HepG2 (cell line): ENCODE measurements at regions not wholly inside any gene's neighbourhood (a gene's known extent, or its start where the extent isn't known, plus 50 kb on each side); places are given as distances from the start of the nearest gene placed in this dataset.

Experiments
- ATAC-seq: fragments of 200-7000 bp; cut with Tn5 transposase; 3 replicates; pipeline ENCODE4 v1.9.1; 2020; ENCODE audit warnings: mild to moderate bottlenecking, moderate library complexity
- BruUV-seq: library from RNA; stranded (reverse); fragments of 400-500 nt; replicated peaks from 2 replicates; lab custom pipeline; 2021; lab: Mats Ljungman, UMichigan
- CTCF ChIA-PET: fragments of 300-600 bp; formaldehyde crosslinking; extraction: SDS; loops from one replicate; lab custom pipeline; 2021; ENCODE audit warnings: low total read pairs, inconsistent platforms, low intra/inter-chr PET ratio; lab: Yijun Ruan, JAX
- POLR2A ChIA-PET: fragments of 350-600 bp; sonication (Branson Sonifier 250); formaldehyde crosslinking; loops from one replicate; lab custom pipeline; 2020; ENCODE audit warnings: antibody characterized with exemption, inconsistent platforms; lab: Yijun Ruan, JAX
- DNase-seq: peaks from one replicate; pipeline ENCODE4 v3.0.0-alpha.2; 2015; ENCODE audit warnings: low spot score
- FAIRE-seq: peaks from 3 replicates; lab custom pipeline; 2011; peaks lifted over from hg19 to GRCh38; lab: Jason Lieb, UNC
- H2AFZ ChIP-seq: one replicate; pipeline ENCODE4 v1.6.1; 2011; ENCODE audit warnings: low read length, inconsistent platforms
- H3K27ac ChIP-seq: fragments of 300-600 bp; 3 replicates; pipeline ENCODE4 v1.8.0; 2011; ENCODE audit warnings: mixed run types, mild to moderate bottlenecking, mixed read lengths, low read length, inconsistent platforms; ENCODE audit not compliant: insufficient read depth; ENCODE audit errors: extremely low read length
- H3K27me3 ChIP-seq, 2 experiments: fragments of 200-600 bp in 1 of 2; 2 replicates in 1 of 2; 3 replicates in 1 of 2; pipeline versions ENCODE4 v1.6.0 to v1.8.0; 2011; ENCODE audit warnings: low read length in 2 of 2, mild to moderate bottlenecking in 2 of 2, moderate library complexity in 2 of 2, inconsistent platforms in 1 of 2; ENCODE audit not compliant: insufficient read depth in 2 of 2, control insufficient read depth in 1 of 2
- H3K36me3 ChIP-seq, 2 experiments: fragments of 200-600 bp in 1 of 2; replicated peaks in 1 of 2; 2 replicates in 1 of 2; 3 replicates in 1 of 2; pipeline versions ENCODE4 v1.5.1 to v1.8.0; 2011; ENCODE audit warnings: low read length in 2 of 2, inconsistent platforms in 1 of 2; ENCODE audit not compliant: insufficient read depth in 2 of 2, control insufficient read depth in 1 of 2
- H3K4me1 ChIP-seq: 2 replicates; pipeline ENCODE4 v1.5.1; 2012; ENCODE audit warnings: low read length, inconsistent platforms; ENCODE audit not compliant: insufficient read depth
- H3K4me2 ChIP-seq: 2 replicates; pipeline ENCODE4 v1.6.0; 2011; ENCODE audit warnings: low read depth, low read length, inconsistent platforms
- H3K4me3 ChIP-seq, 3 experiments: fragments of 200-600 bp in 1 of 3; sonication (generic), shearing (Covaris generic) in 1 of 3; replicated peaks in 1 of 3; 2 replicates each; pipeline ENCODE4 v1.5.1; 2011 to 2016; ENCODE audit warnings: low read length in 3 of 3, inconsistent platforms in 2 of 3, low read depth in 2 of 3, mild to moderate bottlenecking in 2 of 3, control low read depth in 1 of 3, mixed read lengths in 1 of 3; ENCODE audit not compliant: insufficient read depth in 1 of 3
- H3K79me2 ChIP-seq: one replicate; pipeline ENCODE4 v1.6.1; 2011; ENCODE audit warnings: low read length, inconsistent platforms; ENCODE audit not compliant: insufficient read depth
- H3K9ac ChIP-seq: 2 replicates; pipeline ENCODE4 v1.6.0; 2011; ENCODE audit warnings: mild to moderate bottlenecking, low read depth, low read length, inconsistent platforms; ENCODE audit not compliant: insufficient read depth
- H3K9me3 ChIP-seq: 2 replicates; pipeline ENCODE4 v1.5.1; 2012; ENCODE audit warnings: mild to moderate bottlenecking, low read length
- H4K20me1 ChIP-seq: 2 replicates; pipeline ENCODE4 v1.6.0; 2011; ENCODE audit warnings: inconsistent platforms, mild to moderate bottlenecking, low read length, moderate library complexity; ENCODE audit not compliant: insufficient read depth
- DMTF1 ChIP-seq: sonication (generic); formaldehyde crosslinking; IDR thresholded peaks from 2 replicates; pipeline ENCODE4 v1.4.0; 2020; ENCODE audit warnings: mild to moderate bottlenecking, missing genetic modification reagents
- MXD3 ChIP-seq: IDR thresholded peaks from 2 replicates; pipeline ENCODE4 v1.6.1; 2016; ENCODE audit warnings: mild to moderate bottlenecking, missing biosample characterization, missing genetic modification reagents
- RAD51 ChIP-seq: fragments of 450-650 bp; IDR thresholded peaks from 2 replicates; pipeline ENCODE4 v1.6.1; 2016; ENCODE audit warnings: borderline replicate concordance
- SNAPC2 ChIP-seq: sonication (generic); formaldehyde crosslinking; IDR thresholded peaks from 2 replicates; pipeline ENCODE4 v1.8.1; 2022; ENCODE audit warnings: mild to moderate bottlenecking, missing genetic modification reagents
- SP5 ChIP-seq: IDR thresholded peaks from 2 replicates; pipeline ENCODE4 v1.6.1; 2016; ENCODE audit warnings: low read depth, borderline replicate concordance
- SUZ12 ChIP-seq: fragments of 150-350 bp; IDR thresholded peaks from 2 replicates; pipeline ENCODE4 v1.6.1; 2014; ENCODE audit warnings: low read depth, low read length
- ZFP41 ChIP-seq: sonication (generic); formaldehyde crosslinking; IDR thresholded peaks from 2 replicates; pipeline ENCODE4 v1.4.0; 2020; ENCODE audit warnings: mild to moderate bottlenecking, missing genetic modification reagents, borderline replicate concordance
- ZKSCAN8 ChIP-seq: IDR thresholded peaks from 2 replicates; pipeline ENCODE4 v1.6.1; 2016; ENCODE audit warnings: borderline replicate concordance, missing genetic modification reagents, missing compliant biosample characterization
- ZNF230 ChIP-seq: sonication (generic); formaldehyde crosslinking; IDR thresholded peaks from 2 replicates; pipeline ENCODE4 v1.4.0; 2020; ENCODE audit warnings: mild to moderate bottlenecking, missing genetic modification reagents
- ZNF496 ChIP-seq: sonication (generic); formaldehyde crosslinking; IDR thresholded peaks from 2 replicates; pipeline ENCODE4 v1.8.1; 2023; ENCODE audit warnings: mild to moderate bottlenecking, moderate library complexity, missing genetic modification reagents; ENCODE audit not compliant: insufficient replicate concordance
- ZNF646 ChIP-seq: sonication (generic); formaldehyde crosslinking; IDR thresholded peaks from 2 replicates; pipeline ENCODE4 v1.9.0; 2021; ENCODE audit warnings: mild to moderate bottlenecking, missing genetic modification reagents
- ZNF652 ChIP-seq: IDR thresholded peaks from 2 replicates; pipeline ENCODE4 v1.6.1; 2016; ENCODE audit warnings: low read depth, borderline replicate concordance
- WGBS: methylation state at CpG from one replicate; pipeline ENCODE4 v1.1.6; 2017; ENCODE audit warnings: low lambda C conversion rate; 5-methylcytosine and 5-hydroxymethylcytosine counted together
- in situ Hi-C: cut with HindIII; loops from 2 replicates; pipeline ENCODE4 v1.10.0; 2017; ENCODE audit warnings: low pct_unique_long_range_greater_than_20kb; ENCODE audit not compliant: extremely low pct_ligation_motif_present
- intact Hi-C: fragments of 100-400 bp; cut with micrococcal nuclease; formaldehyde crosslinking; loops from one replicate; pipeline ENCODE4 v1.10.0; 2022; ENCODE audit not compliant: unreplicated experiment

GRCh38 chr1:78718566-78718965 lies 68.9 kb downstream of the IFI44 start (continued):
- TF ChIP-seq ZNF230 (no peak), ZFP41 (CRISPR knock-in tag) (no peak), SNAPC2 (CRISPR knock-in tag) (no peak), SUZ12 (no peak), DMTF1 (CRISPR knock-in tag) (no peak), MXD3 (CRISPR knock-in tag) (no peak)

GRCh38 chr1:78721136-78721535 lies 71.5 kb downstream of the IFI44 start:
- POLR2A ChIA-PET = no interaction called here
- 0% methylated on average over 3 of the region's 3 CpGs for WGBS
- DNase-seq = no peak
- FAIRE-seq = no peak
- Histone ChIP-seq H3K4me3 (no peak overlapping the region), H3K9ac (no peak overlapping the region), H4K20me1 (no peaks in the 10 kb centered on the region), H2AFZ (no peak overlapping the region), H3K9me3 (peaks cover 6% of the 10 kb centered on the region; the same call in 1 of the 2 replicates), H3K4me2 (no peak overlapping the region), H3K36me3 (no peaks in the 10 kb centered on the region), H3K27me3 (no peaks in the 10 kb centered on the region), H3K4me1 (no peaks in the 10 kb centered on the region), H3K79me2 (no peaks in the 10 kb centered on the region), H3K27ac (no peak overlapping the region)
- BruUV-seq = no TSS peak
- CTCF ChIA-PET = no interaction called here
- ATAC-seq = no peak
- in situ Hi-C loops (no loop called here), intact Hi-C loops (no loop called here)
- TF ChIP-seq SP5 (CRISPR knock-in tag) = no peak
- TF ChIP-seq RAD51 = no peak
- no peak for TF ChIP-seq ZKSCAN8
- no peak for TF ChIP-seq ZNF496 (CRISPR knock-in tag)
- TF ChIP-seq ZNF646 = no peak
- no peak for TF ChIP-seq ZNF652 (CRISPR knock-in tag)
